ENCODE measurements at regions not wholly inside any gene's neighbourhood (a gene's known extent, or its start where the extent isn't known, plus 50 kb on each side); places are given as distances from the start of the nearest gene placed in this dataset.

GRCh38 chr13:100854006-100854405, 179.4 kb upstream of the TMTC4 start:
- no peak for DNase-seq

- no peak for DNase-seq
Observed at GRCh38 chr13:100853434-100853833, 178.8 kb upstream of the TMTC4 start.

GRCh38 chr13:100852146-100852545, 177.6 kb upstream of the TMTC4 start:
- DNase-seq, result no peak

- DNase-seq, result no peak
Observed at GRCh38 chr13:100848304-100848703, 173.7 kb upstream of the TMTC4 start.

- DNase-seq, result no peak
Observed at GRCh38 chr13:100845128-100845757, 170.6 kb upstream of the TMTC4 start.

- DNase-seq, result peak in 1 of 14 donors; percentile 15
Observed at GRCh38 chr13:100842136-100842535, 167.5 kb upstream of the TMTC4 start.

GRCh38 chr13:100838387-100838786, 163.8 kb upstream of the TMTC4 start:
- DNase-seq, result no peak

GRCh38 chr13:100837631-100838030, 163.0 kb upstream of the TMTC4 start:
- DNase-seq, result no peak

GRCh38 chr13:100836711-100837110, 162.1 kb upstream of the TMTC4 start:
- no peak for DNase-seq

GRCh38 chr13:100835695-100836094, 161.1 kb upstream of the TMTC4 start:
- DNase-seq, result no peak

GRCh38 chr13:100833427-100833826, 158.8 kb upstream of the TMTC4 start:
- no peak for DNase-seq

GRCh38 chr13:100828226-100828625, 153.6 kb upstream of the TMTC4 start:
- DNase-seq, result no peak

GRCh38 chr13:100827489-100828176, 153.0 kb upstream of the TMTC4 start:
- no peak for DNase-seq

- DNase-seq, result no peak
Observed at GRCh38 chr13:100826441-100826840, 151.8 kb upstream of the TMTC4 start.

GRCh38 chr13:100825557-100825956, 151.0 kb upstream of the TMTC4 start:
- DNase-seq, result no peak

- no peak for DNase-seq
Observed at GRCh38 chr13:100824366-100824765, 149.8 kb upstream of the TMTC4 start.

GRCh38 chr13:100823448-100823847, 148.9 kb upstream of the TMTC4 start:
- DNase-seq, result no peak

- peak in 1 of 14 donors; percentile 30 for DNase-seq
Observed at GRCh38 chr13:100822871-100823443, 148.4 kb upstream of the TMTC4 start.

- DNase-seq, result peak in 8 of 14 donors; percentile 7 to 40 (median 19)
Observed at GRCh38 chr13:100818711-100819110, 144.1 kb upstream of the TMTC4 start.

GRCh38 chr13:100817928-100818327, 143.3 kb upstream of the TMTC4 start:
- DNase-seq, result no peak

GRCh38 chr13:100815476-100816046, 141.0 kb upstream of the TMTC4 start:
- DNase-seq, result no peak

GRCh38 chr13:100812982-100813584, 138.5 kb upstream of the TMTC4 start:
- DNase-seq, result no peak

- DNase-seq, result no peak
Observed at GRCh38 chr13:100811928-100812327, 137.3 kb upstream of the TMTC4 start.

All from C1 segment of cervical spinal cord (tissue), 14 donors.